Islet of Langerhans (tissue), 1 donor: ENCODE measurements at regions not wholly inside any gene's neighbourhood (a gene's known extent, or its start where the extent isn't known, plus 50 kb on each side); places are given as distances from the start of the nearest gene placed in this dataset.

ENCODE experiments used
- FAIRE-seq: peaks from one replicate; lab custom pipeline; 2011; peaks lifted over from hg19 to GRCh38; lab: Jason Lieb, UNC

DNA sequence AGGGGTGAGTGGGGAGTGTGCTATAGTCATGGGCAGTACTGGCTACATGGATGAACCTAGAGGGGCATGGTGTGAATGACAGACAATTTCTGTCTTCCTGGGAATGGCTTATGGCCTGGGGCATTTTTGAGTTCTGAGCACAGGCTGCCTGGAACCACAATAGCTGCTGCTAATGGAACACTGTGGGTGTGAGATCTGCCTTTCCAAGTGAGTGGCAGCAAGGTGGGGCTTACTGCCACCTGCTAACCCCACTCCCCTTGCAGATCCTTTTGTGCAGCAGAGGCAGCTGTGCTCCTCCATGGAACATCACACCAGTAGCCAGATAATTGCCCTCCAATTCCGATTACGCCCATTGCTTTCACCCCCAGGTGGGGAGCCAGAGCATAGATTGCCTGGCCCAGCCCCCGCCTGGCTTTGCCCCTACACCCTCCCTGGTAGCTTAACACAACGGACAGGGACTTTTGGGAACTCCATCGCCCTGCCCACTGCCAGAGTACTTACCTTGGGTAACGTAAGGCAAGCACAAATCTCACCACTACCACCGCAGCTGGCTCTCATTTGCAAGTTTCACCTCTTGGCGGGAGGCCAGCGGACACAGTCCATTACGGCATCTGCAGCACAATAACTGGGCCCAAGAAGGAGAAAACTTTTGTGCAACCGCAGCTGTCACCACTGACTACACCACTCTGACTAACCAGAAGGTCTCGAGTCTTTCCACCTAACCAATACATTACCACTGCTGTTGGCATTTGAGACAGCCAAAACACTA is 421.2 kb upstream of the NWD2 start:
- FAIRE-seq = no peak

DNA sequence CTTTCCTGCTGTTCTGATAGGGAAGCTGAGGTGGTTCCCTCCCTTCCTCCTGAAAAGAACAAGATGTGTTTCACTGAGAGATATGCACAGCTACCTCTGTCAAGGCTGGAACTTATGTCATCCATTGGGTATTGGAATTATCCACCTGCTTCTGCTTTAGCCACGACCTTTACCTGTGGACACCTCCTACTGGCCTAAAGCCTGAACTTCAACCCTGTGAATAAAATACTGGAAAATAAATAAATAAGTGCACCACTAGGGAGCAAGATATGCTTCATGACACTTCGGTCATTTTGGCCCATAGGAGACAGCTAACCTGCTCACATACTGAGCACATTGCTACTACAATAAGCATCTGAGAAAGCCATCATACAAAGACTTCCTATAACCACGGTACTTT is 419.9 kb upstream of the NWD2 start:
- no peak for FAIRE-seq

DNA sequence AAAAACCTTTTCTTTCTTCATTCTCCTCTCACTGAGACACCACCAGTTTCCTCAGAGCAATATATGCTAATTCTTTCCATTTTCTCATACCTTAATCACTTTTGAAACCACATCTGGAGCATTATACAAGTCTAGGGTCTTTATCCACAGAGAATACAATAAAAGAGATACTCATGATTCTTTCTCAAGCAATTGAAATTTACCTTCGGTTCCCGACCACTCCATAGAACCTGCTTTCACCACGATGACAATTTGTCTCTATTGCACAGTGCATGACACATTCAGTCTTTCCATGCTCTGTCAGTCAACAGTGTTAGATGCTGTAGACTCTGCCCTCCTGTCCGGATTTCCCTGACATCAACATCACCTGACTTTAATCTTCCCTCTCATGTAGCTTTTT is 409.3 kb upstream of the NWD2 start:
- FAIRE-seq = no peak

GRCh38 chr4:36841583-36842326 is 402.8 kb upstream of the NWD2 start:
- FAIRE-seq = no peak

- no peak for FAIRE-seq
These were observed 400.1 kb upstream of the NWD2 start for GRCh38 chr4:36844448-36844847.

GRCh38 chr4:36852856-36853255 is 391.7 kb upstream of the NWD2 start:
- FAIRE-seq = no peak

DNA sequence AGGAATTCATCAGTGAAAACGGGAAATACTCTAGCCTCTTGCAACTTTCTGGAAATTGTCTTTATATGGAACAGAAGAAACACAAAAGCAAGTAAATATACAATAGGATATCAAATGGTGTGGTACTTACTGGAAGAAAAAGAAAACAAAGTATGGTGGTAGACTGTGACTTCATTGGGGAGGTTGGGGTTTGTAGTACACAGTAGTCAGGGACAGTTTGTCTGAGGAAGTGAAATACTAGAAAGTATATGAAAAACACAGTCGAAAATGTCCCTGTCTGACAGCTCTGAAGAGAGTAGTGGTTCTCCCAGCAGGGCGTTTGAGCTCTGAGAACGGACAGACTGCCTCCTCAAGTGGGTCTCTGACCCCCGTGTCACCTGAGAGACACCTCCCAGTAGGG is 390.0 kb upstream of the NWD2 start:
- FAIRE-seq = no peak

DNA sequence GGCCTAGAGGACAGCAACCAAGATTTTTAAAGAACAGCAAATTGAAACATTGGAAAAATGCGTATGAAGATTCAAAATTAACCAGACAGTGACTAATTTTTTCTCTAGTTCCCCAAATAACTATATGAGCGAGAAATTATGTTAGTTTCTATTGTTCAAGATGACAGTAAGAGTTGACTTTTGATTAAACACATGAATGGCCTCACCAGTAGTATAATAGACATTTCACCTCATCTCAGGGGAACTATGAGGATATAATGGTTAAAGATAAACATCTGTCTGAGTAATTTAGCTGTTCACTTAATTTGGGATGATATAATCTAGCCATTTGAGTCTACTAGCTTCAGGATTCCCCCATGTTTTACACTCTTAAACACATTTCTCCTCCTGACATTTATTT is 380.9 kb upstream of the NWD2 start:
- no peak for FAIRE-seq

DNA sequence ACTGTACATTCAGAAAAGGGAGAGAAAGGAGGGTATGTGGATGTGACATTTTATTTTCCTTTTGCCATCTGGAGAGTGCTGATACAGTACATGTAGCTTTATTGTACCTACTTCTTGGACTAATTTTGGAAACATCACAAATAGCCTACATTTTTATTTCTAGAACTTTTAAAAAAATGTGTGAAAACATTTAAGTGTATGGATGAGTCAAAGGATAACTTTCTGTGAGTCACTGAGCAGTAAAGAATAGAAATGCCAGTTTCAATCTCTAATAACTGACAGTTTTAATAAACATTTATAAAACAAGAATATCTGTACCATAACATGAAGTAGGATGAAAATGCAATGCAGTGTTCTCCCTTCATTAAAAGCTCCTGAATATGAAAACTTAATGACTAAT is 374.4 kb upstream of the NWD2 start:
- no peak for FAIRE-seq

DNA sequence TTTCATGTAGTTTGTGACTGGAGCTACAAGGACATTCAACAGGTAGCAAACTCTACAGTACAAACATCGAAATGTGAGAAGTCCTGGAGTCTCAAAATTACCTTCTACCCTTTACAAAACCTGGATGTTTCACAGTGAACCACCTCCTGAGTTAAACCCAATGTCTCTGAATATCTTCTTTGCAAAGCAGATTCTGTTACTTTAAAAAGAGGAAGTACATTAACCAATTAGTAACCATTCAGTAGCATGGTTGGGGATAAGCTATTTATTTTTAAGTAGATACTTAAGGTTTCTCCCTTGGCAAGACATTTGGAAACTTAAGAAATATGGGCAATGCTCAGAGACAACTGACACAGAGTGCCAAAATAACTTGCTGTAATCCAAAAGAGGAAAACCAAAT is 371.9 kb upstream of the NWD2 start:
- no peak for FAIRE-seq

GRCh38 chr4:36884151-36884550 is 360.4 kb upstream of the NWD2 start:
- FAIRE-seq = no peak

- no peak for FAIRE-seq
These were observed 352.6 kb upstream of the NWD2 start for GRCh38 chr4:36891971-36892370.

GRCh38 chr4:36900446-36900987 is 344.0 kb upstream of the NWD2 start:
- no peak for FAIRE-seq

GRCh38 chr4:36904823-36905222 is 339.7 kb upstream of the NWD2 start:
- FAIRE-seq = no peak

- FAIRE-seq = no peak
These were observed 330.4 kb upstream of the NWD2 start for GRCh38 chr4:36914106-36914505.

DNA sequence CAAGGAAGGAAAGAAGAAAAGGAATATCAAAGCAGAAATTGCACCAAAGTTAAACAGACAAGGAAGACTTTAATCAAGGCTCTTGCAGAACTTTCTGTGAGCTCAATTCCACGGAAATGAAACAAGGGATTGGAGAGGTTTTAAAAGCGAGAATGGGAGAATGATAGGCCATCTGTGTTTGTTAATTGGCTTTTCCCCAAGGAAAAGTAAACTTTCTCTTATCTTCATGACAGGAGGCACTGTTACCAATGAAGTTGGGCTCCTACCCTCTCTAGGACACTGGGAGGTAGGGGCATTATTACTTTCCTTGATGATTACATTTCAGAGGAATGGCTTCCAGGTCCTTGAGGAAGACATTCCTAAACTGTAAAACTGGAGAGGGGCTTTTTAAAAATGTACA is 328.8 kb upstream of the NWD2 start:
- no peak for FAIRE-seq

DNA sequence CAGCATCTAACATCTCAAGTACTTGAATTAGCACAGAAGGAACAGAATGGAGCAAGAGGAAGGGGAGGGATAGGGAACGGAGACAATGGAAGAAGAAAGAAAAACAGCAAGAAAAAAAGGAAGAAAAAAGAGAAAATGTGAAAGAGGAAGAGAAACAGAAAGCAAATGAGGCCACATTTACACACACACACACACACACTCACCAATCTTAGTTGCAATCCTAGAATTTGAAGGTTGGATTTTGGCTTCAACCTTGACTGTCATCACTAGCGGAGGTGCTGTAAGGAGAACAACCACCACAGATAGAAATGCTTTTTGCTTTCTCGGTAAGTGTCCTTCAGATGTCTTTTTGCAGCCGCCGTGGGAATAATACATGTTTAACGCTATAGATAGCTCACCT is 327.1 kb upstream of the NWD2 start:
- FAIRE-seq = no peak

- FAIRE-seq = no peak
These were observed 324.8 kb upstream of the NWD2 start for GRCh38 chr4:36919721-36920120.

DNA sequence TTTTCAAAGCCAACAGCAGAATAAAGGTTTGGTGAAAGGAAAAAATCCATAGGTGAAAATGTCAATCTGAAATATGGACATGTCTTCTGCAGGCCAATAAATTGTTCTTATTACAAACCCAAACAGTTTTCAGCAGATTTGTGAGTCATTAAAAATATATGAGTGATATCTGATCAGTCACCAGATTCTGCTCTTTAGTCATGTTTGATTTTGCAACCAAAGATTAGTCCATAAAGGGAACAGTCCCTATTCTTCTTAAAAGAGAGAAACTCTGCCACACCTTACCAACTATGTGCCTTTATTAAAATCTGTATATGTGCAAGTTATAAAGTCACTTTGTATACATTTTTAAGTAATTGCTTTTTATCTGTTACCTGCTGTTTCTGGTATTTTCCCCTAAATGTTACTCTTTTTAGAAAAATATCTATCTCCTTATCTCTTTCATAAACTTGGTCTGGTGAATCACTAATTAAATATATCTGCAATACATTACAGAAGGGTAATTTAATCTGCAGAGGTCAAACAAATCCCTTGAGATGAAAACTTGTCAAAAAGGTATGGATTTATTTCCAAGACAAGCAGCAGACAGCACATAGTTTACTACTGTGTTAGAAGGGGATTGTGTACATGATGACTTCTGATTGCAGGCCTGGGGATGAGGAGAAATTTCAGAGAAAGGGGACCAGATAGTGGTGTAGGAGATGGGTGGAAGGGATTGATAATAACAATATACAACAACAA is 322.9 kb upstream of the NWD2 start:
- no peak for FAIRE-seq

DNA sequence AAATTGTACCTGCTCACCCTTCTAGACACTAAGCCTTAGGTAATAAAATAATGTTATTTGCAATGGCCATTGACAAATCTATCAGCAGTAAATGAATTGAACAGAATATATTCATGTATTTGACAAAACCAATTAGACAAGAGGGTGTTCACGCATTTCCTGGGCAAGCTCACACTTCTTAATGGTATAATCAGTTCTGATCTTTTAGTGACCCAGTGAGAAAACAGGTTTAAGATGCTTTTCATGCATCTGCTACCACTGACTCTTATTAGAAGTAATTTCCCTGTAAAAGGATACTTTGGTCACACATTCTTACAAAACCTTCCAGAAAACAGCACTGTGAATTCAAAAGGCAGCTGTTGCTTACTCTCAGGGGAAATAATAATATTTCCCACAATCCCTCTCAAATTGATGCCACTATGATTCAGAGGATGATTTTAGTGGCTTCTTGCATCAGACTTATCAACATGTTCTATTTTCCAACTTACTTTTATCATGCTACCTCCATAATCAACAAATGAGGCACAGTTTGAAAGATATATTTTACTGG is 313.9 kb upstream of the NWD2 start:
- no peak for FAIRE-seq

DNA sequence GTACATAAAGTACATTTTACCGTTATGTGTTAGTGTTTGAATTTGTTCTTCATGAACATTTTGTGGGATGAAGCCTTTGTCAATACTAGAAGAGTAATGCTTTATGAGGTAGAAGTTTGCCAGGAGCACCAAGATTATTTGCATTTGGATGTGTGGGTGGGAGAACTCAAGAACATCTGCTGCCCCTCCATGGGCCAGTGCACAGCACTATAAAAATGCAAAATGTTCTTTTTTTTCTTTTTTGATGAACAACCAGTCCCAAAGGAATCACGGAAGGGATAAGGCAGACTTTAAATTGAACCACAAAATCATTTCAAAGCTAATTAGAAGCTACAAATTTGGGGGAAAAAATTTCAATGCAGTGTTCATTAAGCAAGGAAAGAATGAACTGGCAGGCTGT is 300.3 kb upstream of the NWD2 start:
- FAIRE-seq = no peak

GRCh38 chr4:36961420-36961819 is 283.1 kb upstream of the NWD2 start:
- FAIRE-seq = no peak
